ENCODE measurements at regions not wholly inside any gene's neighbourhood (a gene's known extent, or its start where the extent isn't known, plus 50 kb on each side); places are given as distances from the start of the nearest gene placed in this dataset.
A peak's percentile ranks its signal among the peaks of the same experiment; 100 is the strongest.

- no peak for TF ChIP-seq CTCF (IDR thresholded peaks at IDR 0.05; ENCODE audit: partially characterized antibody, unreplicated experiment)
- H3K27me3 Mint-ChIP-seq (ENCODE audit: unreplicated experiment): peaks cover 3% of the 10 kb centered on the region
- H3K4me3 Mint-ChIP-seq (ENCODE audit: unreplicated experiment): no peak overlapping the region
- no peaks in the 10 kb centered on the region for H3K9me3 Mint-ChIP-seq (ENCODE audit: unreplicated experiment)
- peak overlapping the region; percentile 33 for H3K27ac Mint-ChIP-seq (ENCODE audit: unreplicated experiment)
- H3K4me1 Mint-ChIP-seq (ENCODE audit: low read depth, unreplicated experiment): peaks cover 7% of the 10 kb centered on the region
- DNase-seq: peak; percentile 46
- no peaks in the 10 kb centered on the region for H3K36me3 Mint-ChIP-seq (ENCODE audit: unreplicated experiment)
Observed at GRCh38 chr2:236338495-236339184, 74.4 kb upstream of the ASB18 start.

DNA sequence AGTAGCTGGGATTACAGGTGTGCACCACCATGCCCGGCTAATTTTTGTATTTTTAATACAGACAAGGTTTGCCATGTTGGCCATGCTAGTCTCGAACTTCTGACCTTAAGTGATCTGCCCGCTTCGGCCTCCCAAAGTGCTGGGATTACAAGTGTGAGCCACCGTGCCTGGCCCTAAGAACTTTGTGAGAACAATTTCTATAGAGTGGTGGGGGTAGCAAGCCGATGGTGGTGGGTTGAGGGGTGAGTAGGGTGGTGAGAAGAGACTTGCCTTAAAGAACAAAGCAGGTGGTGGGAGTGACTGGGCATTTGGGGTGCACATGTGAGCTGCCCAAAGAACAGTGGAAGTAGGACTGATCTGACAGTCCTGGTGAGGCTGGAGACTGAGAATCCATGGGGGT, 76.0 kb upstream of the ASB18 start:
- Mint-ChIP-seq H3K4me1 (ENCODE audit: low read depth, unreplicated experiment) (peaks cover 10% of the 10 kb centered on the region), H3K36me3 (ENCODE audit: unreplicated experiment) (no peaks in the 10 kb centered on the region), H3K27me3 (ENCODE audit: unreplicated experiment) (peaks cover 5% of the 10 kb centered on the region), H3K27ac (ENCODE audit: unreplicated experiment) (no peak overlapping the region), H3K9me3 (ENCODE audit: unreplicated experiment) (no peaks in the 10 kb centered on the region), H3K4me3 (ENCODE audit: unreplicated experiment) (no peak overlapping the region)
- no peak for TF ChIP-seq CTCF (IDR thresholded peaks at IDR 0.05; ENCODE audit: partially characterized antibody, unreplicated experiment)
- DNase-seq: no peak

- peaks cover 5% of the 10 kb centered on the region for H3K27me3 Mint-ChIP-seq (ENCODE audit: unreplicated experiment)
- H3K27ac Mint-ChIP-seq (ENCODE audit: unreplicated experiment): no peak overlapping the region
Observed at GRCh38 chr2:236341067-236341466, 76.9 kb upstream of the ASB18 start.

GRCh38 chr2:236341721-236342120, 77.5 kb upstream of the ASB18 start:
- peaks cover 10% of the 10 kb centered on the region for H3K4me1 Mint-ChIP-seq (ENCODE audit: low read depth, unreplicated experiment)
- no peak overlapping the region for H3K27ac Mint-ChIP-seq (ENCODE audit: unreplicated experiment)
- H3K9me3 Mint-ChIP-seq (ENCODE audit: unreplicated experiment): no peaks in the 10 kb centered on the region

More at GRCh38 chr2:236341067-236341466, 76.9 kb upstream of the ASB18 start:
- H3K9me3 Mint-ChIP-seq (ENCODE audit: unreplicated experiment): no peaks in the 10 kb centered on the region
- no peak for TF ChIP-seq CTCF (IDR thresholded peaks at IDR 0.05; ENCODE audit: partially characterized antibody, unreplicated experiment)
- peaks cover 10% of the 10 kb centered on the region for H3K4me1 Mint-ChIP-seq (ENCODE audit: low read depth, unreplicated experiment)
- no peak for DNase-seq
- no peak overlapping the region for H3K4me3 Mint-ChIP-seq (ENCODE audit: unreplicated experiment)
- H3K36me3 Mint-ChIP-seq (ENCODE audit: unreplicated experiment): no peaks in the 10 kb centered on the region

More at GRCh38 chr2:236341721-236342120, 77.5 kb upstream of the ASB18 start:
- TF ChIP-seq CTCF (IDR thresholded peaks at IDR 0.05; ENCODE audit: partially characterized antibody, unreplicated experiment): no peak
- no peak for DNase-seq
- Mint-ChIP-seq H3K36me3 (ENCODE audit: unreplicated experiment) (no peaks in the 10 kb centered on the region), H3K4me3 (ENCODE audit: unreplicated experiment) (no peak overlapping the region), H3K27me3 (ENCODE audit: unreplicated experiment) (peaks cover 5% of the 10 kb centered on the region)

All from glutamatergic neuron (in vitro differentiated cells).